GM19455 (cell line): ENCODE measurements at regions not wholly inside any gene's neighbourhood (a gene's known extent, or its start where the extent isn't known, plus 50 kb on each side); places are given as distances from the start of the nearest gene placed in this dataset.
"Not testable (repeated sequence)": the region's sequence is repeated elsewhere in the genome, so short reads cannot be mapped to it uniquely, and the experiment has no call there.

ENCODE experiments used
- ATAC-seq: cut with Tn5 transposase; IDR thresholded peaks from one replicate; pipeline ENCODE4 v1.9.1; 2021; ENCODE audit not compliant: unreplicated experiment

DNA sequence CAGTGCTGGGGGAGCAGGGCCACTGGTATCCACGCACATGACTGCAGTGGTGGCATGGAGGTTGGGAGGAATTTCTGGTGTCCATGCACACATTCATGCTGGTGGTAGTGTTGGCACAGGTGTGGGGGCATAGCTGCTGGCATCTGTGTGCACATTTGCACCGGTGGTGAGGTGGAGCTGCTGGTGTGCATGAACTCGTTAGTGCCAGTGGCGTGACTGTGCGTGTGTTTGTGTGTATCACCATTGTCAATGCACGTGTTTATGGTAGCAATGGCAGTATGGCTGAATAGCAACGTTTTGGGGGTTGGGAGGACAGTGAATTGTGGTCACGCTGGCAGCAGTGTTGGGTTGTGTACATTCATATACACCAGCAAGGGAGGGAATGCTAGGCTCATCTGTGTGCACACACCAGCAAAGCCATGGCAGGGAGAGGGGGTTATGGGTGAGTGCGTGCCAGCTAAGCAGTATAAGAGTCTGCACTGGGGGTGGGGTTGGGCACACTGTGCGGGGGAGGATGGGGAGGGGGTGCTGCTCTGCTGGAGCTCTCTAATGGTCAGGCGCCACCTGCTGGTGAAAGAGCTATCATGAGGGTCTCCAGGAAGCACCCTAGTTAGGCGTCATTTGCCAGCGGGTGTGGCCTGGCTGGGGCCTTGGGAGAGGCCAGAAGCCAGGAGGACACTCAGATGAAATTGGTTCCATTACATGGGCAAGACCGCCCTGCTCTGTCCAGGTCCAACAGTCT lies 626.1 kb upstream of the ID4 start:
- ATAC-seq = no peak

DNA sequence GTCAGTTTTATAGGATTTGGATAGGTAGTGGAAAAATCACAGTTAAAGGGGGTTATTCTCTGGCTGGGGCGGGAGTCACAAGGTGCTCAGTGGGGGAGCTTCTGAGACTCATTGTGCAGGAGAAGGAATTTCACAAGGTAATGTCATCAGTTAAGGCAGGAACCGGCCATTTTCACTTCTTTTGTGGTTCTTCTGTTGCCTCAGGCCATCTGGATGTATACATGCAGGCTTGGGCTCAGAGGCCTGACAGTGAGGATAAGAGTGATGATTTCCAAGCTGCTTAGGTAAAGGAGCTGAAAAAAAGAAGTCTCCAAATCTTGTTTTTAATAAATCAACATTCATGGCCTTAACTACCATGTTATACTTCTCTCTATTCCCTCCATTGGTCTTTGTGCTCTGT lies 622.9 kb upstream of the ID4 start:
- ATAC-seq = no peak

DNA sequence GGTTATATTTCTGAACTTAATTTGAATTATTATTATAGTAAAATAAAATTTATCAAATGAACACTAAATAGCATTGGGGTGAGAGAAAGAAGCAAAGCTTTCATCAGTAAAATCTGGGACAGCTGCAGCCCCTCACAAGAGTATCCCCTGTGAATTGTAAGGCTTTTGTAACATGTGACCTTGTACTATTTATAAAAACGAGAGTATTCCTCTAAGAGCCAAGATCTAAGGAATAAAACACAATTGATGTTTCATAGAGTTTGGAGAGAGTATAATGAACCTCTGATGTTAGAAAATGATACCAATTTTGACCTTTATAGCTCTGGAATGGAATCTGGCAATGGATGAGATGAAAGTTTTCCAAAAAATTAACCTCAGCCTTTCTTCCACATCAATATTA lies 617.2 kb upstream of the ID4 start:
- no peak for ATAC-seq

DNA sequence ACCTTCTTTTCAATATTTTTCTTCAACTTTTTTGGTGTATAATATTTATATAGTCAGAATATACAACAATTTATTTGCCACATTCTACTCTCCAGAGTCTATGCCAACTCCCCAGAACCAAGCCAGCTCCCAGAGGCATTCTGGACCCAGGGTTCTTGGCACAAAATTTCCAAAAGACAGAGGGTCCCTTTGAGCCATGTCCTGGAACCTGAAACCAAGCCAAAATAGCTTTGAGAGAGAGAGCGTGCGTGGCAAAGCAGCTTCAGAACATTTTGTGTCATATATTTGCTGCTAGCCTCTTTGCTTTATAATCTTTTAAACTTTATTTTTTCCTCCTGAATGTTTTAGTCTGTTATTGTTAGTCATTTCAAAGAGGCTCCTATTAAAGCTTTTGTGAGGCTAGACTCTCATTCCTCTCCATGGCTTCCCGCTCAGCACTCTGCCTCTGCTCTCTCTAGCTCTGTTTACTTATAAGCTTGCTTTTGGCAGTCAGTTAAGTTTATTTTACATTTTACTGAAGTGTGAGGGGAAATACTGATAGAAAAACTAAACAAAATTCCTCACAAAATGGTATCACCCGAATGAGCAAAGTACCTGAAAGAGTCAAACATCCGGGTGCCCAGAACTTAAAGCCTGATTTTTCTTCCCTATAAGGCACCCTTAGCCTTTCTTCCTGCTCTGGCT lies 605.1 kb upstream of the ID4 start:
- no peak for ATAC-seq

DNA sequence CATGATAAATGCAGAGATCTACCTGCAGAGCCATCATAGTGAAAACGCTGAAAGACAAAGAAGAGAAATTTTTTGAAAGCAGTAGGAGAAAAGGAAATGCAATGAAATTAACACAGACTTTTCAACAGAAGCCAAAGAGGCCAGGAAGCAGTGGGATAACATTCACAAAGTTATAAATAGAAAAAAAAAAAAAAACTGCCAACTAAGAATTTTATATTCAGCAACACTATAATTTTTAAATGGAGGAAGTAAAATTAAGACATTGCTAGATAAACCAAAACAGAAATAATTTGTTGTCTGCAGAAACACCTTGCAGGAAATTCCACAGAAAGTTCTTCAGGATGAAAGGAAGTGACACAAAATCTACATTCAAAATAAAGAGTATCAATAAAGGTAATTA lies 591.5 kb upstream of the ID4 start:
- ATAC-seq = no peak

DNA sequence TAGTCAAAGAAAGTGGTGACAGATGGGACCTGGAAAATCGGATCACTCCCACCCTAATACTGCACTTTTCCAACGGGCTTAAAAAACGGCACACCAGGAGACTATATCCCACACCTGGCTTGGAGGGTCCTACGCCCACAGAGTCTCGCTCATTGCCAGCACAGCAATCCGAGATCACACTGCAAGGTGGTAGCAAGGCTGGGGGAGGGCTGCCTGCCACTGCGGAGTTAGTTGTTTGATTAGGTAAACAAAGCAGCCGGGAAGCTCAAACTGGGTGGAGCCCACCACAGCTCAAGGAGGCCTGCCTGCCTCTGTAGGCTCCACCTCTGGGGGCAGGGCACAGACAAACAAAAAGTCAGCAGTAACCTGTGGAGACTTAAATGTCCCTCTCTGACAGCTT lies 590.0 kb upstream of the ID4 start:
- ATAC-seq = not testable (repeated sequence)

DNA sequence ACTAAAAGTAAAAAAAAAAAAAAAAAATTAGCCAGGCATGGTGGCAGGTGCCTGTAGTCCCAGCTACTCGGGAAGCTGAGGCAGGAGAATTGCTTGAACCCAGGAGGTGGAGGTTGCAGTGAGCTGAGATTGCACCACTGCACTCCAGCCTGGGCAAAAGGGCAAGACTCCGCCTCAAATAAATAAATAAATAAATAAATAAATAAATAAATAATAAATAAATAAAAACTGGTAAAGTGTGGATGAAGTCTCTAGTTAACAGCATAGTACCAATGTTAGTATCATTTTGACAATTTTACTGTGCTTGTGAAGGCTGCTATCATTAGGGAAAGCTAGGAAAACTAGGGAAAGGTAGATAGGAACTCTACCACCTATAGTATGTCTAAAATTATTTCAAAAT lies 581.0 kb upstream of the ID4 start:
- ATAC-seq = not testable (repeated sequence)

DNA sequence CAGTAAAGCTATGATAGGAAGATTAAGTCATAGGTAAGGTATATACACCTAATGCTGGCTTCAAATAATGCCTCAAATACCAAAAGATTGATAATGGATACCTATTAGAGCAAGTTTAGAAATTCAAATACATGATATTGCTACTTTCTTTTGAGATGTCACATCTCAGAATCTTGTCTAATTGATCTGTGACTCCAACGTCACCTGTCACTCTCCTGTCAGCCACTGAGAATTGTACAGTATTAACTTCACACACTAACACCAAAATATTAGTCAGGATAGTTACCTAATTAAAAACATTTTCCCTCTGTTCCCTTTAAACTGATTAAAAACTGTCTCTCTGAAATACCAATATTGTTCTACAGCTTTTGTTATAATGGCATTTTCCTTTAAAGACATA lies 575.5 kb upstream of the ID4 start:
- no peak for ATAC-seq

DNA sequence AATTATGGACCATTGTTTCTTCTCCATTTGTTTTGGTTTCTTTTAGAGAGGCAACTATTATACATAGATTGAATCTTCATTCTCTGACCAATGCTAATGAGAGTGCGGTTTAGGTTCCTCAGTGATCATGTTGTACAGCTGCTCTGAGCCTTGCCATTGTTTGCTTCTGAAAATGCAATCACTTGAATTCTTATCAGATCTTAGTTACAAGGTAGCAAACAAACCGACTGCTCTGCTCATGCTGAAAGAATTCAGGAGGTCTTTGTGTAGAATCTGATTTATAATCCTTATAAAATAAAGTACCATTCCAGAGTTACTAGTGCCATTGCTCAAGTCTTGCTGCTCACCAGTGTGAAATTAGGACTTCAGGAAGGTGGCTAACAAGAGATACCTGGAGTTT lies 569.1 kb upstream of the ID4 start:
- ATAC-seq = no peak

DNA sequence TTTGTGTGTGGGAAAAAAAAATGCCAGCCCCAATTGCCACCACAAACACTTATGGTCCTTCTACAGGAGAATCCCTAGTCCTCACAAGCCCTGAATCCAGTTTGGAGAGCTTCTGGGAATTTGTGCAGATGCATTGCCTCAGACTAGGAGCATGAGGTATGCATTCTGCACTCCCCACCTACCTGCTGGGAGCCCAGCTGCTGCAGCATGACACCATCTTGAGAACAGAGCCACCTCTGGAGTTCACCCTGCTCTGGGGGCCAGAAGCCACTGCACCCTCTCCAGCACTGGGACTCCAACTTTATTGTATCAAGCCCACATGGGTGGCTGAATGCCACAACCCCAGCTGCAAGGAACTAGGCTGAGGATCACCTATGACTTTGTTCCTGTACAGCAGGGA lies 568.5 kb upstream of the ID4 start:
- ATAC-seq = no peak

DNA sequence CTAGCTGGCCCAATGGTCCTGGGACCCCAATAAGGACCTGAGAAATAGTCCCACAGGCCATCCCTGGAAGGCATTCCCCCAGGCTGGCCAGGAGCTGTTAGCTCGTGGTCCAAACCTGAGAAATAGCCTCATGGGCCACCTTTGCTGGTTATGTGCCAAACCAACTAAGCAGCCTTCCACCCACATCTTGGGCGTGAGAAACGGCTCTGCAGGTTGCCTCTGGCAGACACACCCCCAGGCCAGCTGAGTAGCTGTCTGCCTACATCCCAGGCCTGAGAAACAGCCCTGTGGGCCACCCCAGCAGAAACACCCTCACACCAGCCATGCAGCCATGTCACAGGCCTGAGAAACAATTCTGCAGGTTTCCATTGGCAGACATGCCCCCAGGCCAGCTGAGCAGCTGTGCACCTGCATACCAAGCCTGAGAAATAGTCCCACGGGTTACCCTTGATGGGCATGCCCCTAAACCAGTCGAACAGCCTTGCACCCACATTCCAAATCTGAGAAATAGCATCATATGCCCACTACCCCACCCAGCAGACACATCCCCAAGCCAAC lies 567.8 kb upstream of the ID4 start:
- no peak for ATAC-seq

DNA sequence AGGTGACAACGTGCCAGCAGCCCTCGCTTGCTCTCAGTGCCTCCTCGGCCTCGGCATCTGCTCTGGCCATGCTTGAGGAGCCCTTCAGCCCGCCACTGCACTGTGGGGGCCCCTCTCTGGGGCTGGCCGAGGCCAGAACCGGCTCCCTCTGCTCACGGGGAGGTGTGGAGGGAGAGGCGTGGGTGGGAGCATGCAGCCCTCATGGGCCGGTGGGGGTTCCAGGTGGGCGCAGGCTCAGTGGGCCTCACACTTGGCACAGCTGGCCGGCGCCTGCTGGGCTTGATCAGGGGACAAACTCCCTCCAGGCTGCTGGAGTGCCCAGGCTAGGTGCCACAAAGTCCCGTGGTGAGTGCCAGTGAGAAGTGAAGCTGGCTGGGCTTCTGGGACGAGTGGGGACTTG lies 566.6 kb upstream of the ID4 start:
- no peak for ATAC-seq

DNA sequence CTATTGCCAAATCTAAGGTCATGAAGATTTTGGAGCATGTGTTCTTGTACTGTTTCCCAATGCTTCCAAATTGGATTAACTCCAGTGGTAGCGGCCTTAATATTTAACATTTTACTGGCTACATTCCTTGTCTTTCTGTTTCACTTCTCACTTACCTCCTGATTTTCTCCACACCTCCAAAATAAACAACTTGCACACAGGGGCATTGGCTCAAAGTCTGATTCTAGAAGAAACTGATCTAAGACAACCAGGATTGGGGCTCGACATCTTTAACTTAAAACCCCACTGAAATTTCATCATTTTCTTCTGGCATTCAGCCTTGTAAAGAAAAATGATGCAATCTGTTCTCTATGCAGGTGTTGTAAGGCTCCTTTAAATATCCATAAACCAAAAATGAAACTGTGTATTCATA lies 557.9 kb upstream of the ID4 start:
- ATAC-seq = no peak

DNA sequence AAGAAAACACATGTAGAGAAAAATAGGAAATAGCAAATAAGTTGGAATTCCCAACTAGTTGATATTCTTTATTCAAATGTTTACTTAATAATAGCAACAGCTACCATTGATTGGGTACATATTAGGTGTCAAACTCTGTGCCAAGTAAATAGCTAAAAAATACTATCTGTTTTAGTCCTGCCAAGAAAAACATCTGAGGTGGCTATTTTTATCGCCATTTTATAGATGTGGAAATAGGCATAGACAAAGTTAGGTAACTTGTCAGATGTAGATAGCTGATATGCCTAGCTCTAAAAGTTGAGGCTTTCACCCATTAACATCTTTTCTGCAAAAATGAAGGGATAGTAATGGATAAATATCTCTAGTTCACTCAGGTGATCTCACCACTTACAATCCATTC lies 549.2 kb upstream of the ID4 start:
- ATAC-seq = no peak

DNA sequence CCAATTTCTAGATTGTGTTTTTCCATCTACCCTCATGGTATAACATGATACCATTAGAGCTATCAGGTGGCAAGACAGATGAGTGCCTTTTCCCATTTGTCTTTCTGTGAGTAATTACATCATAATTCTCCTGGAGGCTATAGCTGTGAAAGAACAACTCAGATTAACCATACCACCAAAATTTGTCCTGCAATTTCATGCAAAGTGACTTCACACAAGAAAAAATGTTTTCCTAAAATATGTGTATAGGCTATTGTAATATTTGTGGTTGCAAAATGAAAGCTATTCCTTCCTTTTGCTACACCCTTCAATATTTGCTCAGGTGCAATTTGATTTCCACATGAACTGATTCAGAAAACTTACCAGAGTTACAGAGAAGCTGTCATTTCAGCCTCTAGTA lies 547.7 kb upstream of the ID4 start:
- no peak for ATAC-seq

DNA sequence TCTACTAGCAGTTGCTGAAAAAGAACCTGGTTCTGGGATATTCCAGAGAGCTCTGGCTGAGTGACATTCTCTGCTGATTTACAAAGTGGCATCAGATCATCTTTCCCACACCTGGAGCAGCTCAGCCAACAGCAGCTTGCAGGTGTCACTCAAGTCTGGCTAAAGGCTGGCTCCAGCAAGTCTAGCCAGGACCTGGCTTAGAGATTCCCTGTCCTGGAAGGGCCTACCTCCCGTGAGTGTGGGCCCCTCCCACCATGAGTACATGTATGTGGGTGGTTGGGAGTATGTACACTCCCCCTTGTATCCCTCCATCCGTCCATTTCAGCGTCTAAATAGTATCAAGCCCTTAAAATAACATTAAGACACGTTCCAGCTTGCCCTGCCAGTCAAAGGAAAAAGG lies 539.3 kb upstream of the ID4 start:
- ATAC-seq = no peak

DNA sequence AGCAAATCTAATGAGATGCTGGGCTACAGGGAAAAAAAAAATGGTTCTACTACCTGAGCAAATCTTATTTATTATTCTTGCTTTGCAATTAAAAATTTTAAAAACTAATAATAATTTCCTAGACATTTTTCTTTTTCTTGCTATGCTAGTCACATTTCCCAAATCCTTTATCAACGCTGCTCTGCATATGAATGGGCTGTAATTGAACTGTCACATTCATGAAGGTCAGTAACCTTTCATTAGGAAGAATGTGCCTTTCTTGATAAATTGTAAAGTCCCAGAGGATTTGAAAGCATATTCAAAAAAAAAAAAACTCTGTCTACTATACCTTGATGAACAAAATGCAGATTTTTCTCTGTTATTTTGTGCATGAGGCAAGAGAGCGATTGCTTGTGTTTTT lies 538.7 kb upstream of the ID4 start:
- no peak for ATAC-seq

DNA sequence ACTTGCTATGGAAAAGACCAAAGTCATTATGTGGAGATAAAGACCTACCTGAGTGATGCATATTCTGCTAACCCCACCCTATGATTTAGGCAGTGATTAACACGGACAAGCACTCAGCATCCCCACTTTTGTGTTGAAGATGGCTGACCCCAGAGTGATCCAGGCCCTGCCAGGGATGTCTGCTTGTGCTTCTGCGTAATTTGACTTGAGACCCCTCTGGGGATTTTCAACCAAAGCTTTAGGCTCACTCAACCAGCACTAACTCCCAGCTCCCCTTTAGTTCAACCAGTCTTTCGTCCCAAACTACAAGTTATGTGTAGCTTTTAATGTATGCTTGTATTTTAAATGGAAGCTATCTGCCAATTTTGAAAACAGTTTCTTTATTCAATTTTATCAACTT lies 538.0 kb upstream of the ID4 start:
- ATAC-seq = no peak

DNA sequence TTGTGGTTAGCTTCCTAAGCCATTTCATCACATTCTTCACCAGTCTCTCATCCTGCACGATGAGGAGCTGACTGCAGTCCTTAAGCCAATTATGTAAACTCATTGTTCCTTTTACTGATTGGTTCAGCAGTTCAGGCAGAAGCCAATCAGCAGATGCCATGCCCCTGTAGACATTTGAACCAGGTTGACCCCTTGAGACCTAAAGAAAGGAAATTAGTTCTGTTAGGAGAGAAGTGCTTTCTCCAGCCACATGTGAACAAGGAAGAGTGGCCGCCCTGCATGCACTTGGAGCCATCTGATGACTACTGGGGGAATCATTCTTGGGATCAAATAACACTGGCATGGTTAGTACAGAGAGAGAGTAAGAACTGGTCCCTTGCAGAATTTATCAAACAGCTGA lies 535.2 kb upstream of the ID4 start:
- ATAC-seq = no peak

DNA sequence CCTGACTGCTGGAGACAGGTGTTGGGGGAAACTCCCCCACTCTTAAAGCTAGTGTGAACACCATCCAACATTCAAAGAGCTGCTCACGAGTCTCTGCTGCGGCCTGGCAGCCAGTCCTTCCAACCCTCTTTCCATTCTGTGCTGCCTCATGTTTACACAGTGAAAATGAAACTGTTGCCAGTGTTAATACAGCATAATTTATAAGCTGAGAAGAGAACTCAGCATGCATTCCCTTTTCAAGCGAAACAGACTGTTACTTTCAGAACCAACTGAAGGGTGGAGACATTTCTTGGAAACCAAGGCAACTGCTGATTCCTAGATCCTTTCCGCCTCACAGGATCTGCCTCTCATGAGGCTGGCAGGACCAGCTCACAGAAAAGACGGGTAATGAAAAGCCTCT lies 533.8 kb upstream of the ID4 start:
- ATAC-seq = no peak

DNA sequence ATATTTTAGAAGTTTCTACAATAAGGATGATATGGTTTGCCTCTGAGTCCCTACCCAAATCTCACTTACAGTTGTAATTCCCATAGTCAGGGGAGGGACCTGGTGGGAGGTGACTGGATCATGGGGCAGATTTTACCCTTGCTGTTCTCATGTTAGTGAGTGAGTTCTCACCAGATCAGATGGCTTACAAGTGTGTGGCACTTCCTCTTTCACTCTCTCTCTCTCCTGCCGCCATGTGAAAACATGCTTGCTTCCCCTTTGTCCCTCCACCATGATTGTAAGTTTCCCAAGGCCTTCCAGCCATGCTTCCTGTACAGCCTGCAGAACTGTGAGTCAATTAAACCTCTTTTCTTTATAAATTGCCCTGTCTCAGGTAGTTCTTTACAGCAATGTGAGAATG lies 527.5 kb upstream of the ID4 start:
- ATAC-seq = no peak

DNA sequence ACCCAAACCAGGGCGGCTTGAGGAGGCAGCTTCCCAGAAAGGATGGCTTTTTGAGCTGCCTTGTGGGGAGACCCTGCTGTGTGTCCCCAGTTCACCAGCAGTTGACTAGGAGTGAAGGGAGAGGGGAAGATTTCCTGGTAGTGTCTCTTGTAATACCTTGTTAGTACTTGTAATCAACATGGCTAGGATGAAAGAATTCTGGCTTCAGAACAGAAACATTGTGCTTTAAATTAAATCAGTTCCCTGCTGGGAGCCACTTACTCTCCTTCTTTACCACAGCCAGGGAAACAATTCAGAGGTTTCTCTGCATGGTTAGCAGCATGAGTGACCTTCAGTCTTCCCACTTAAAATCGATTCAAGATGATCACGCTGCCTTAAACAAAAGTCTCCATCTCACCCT lies 525.4 kb upstream of the ID4 start:
- ATAC-seq = no peak
